ENCODE measurements at regions not wholly inside any gene's neighbourhood (a gene's known extent, or its start where the extent isn't known, plus 50 kb on each side); places are given as distances from the start of the nearest gene placed in this dataset.

DNA sequence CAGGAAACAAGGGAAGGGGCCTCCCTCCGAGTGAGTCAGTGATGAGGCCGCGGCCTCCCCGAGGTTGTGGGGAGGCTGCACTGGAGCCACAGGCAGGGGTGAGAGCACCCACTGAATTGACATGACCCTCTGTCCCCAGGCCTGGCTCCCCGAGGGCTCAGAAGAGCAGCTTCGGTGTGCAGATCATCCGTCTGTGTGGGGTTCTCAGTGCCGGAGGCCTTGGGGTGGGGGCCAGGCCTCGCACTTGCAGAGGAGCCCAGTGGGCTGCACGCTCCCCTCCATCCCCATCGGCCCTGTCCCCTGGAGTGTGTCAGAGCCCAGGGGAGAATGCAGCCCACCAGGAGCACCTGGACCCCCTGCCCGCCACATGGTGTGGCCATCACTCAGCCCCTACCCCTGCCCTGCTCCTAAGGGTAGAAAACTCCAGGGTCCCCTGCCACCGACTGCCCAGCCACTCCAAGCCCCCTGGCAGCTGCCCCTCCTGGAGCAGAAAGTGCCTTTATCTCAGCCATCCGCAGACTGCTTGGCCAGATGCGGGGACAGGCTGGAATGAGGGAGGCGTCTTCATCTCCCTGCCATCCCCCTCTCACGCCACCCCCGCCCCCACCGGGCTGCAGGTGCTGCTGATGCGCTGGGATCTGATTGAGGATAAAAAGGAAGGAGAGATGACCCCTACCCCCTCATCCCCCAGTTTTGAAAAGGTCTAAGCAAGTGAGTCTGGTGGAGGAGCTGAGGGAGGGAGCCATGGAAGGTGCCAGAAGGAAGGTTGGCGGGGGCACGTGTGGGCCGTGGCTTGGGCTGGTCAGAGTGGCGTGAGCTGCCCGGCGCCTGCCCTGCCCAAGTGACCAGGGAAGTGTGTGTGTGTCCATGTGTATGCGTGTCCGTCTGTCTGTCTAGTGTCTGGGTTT is 358.3 kb downstream of the SEC14L1 start:
- H3K4me3 ChIP-seq = no peak overlapping the region
- intact Hi-C loops (cut with DNase I) = loop anchor here in 3 of 10 donors (5.0 to 10.0 kb wide), 3 partner anchors 72 to 424 kb away; no protein-coding TSS in a partner anchor
- peaks cover 0 to 74% (median 0%) of the 10 kb centered on the region in 9 donors for H3K36me3 ChIP-seq
- peaks cover 0 to 13% (median 8%) of the 10 kb centered on the region in 9 donors for H3K4me1 ChIP-seq
- H3K27ac ChIP-seq = no peak overlapping the region
- WGBS, 2 donors = 93 to 94% methylated on average over 28 of the region's 28 CpGs
- ATAC-seq = no peak
- TF ChIP-seq, protein P1, sequence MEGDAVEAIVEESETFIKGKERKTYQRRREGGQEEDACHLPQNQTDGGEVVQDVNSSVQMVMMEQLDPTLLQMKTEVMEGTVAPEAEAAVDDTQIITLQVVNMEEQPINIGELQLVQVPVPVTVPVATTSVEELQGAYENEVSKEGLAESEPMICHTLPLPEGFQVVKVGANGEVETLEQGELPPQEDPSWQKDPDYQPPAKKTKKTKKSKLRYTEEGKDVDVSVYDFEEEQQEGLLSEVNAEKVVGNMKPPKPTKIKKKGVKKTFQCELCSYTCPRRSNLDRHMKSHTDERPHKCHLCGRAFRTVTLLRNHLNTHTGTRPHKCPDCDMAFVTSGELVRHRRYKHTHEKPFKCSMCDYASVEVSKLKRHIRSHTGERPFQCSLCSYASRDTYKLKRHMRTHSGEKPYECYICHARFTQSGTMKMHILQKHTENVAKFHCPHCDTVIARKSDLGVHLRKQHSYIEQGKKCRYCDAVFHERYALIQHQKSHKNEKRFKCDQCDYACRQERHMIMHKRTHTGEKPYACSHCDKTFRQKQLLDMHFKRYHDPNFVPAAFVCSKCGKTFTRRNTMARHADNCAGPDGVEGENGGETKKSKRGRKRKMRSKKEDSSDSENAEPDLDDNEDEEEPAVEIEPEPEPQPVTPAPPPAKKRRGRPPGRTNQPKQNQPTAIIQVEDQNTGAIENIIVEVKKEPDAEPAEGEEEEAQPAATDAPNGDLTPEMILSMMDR (IDR thresholded peaks at IDR 0.05) = no peak
- no peaks in the 10 kb centered on the region for H3K27me3 ChIP-seq
- H3K9me3 ChIP-seq = no peaks in the 10 kb centered on the region
- no peak for DNase-seq

DNA sequence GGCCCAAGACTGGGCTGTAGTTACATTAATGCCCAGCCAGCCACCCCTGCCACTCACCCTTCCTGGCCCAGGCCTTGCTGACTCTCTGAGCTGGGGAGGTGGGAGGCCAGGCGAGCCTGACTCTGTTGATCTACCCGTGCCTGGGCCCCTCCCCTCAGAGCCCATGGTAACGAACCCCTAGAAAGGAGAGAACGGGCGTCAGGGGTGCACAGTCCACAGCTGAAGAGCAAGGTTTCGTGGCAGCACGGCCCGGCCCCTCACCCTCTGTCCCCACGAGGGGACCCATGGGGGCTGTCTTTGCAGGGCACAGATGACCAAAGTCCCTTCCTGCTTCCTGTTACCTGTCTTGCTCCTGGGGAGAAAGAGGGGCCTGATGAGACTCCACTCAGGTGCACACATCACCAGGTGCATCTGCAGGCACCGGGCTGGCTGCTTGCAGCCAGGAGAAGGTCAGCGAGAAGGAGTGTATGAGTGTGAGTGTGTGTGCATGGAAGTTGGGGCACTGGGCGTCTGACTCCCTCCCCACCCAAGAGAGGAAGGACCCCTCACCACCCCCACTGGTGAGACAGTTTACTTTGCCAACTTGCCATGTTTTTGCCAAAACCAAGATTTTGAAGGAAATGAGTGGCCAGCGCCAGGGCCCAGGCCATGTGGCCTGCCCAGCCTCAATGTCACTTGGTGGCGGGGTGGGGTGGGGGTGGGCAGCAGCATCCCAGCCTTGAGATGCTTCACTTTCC is 359.1 kb downstream of the SEC14L1 start:
- DNase-seq = no peak
- WGBS, 2 donors = 92 to 93% methylated on average over 14 of the region's 14 CpGs
- TF ChIP-seq, protein P1 (IDR thresholded peaks at IDR 0.05) = no peak
- Histone ChIP-seq H3K27me3 (no peaks in the 10 kb centered on the region), H3K36me3 (peaks cover 0 to 66% (median 0%) of the 10 kb centered on the region in 9 donors), H3K9me3 (no peaks in the 10 kb centered on the region), H3K4me3 (no peak overlapping the region), H3K27ac (no peak overlapping the region), H3K4me1 (peaks cover 0 to 9% (median under 1%) of the 10 kb centered on the region in 9 donors)
- no peak for ATAC-seq
- intact Hi-C loops (cut with DNase I) = loop anchor here in 3 of 10 donors (5.0 to 10.0 kb wide), 3 partner anchors 73 to 425 kb away; no protein-coding TSS in a partner anchor

DNA sequence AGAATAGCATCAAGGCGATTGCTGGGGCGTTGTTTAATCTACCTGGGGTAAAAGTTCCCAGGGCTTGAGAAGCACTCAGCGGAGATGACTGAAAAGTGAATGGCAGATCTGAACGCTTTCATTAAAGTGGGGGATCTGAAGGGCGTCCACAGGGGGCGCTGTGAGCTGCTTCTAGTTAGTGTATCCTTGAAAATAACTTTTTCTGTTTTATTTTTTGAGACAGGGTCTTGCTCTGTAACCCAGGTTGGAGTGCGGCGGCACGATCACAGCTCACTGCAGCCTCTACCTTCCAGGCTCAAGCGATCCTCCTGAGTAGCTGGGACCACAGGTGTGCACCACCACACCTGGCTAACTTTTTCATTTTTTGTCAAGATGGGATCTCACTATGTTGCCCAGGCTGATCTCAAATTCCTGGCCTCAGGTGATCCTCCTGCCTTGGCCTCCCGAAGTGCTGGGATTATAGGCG is 360.4 kb downstream of the SEC14L1 start:
- Histone ChIP-seq H3K9me3 (no peaks in the 10 kb centered on the region), H3K4me3 (no peak overlapping the region), H3K36me3 (peaks cover 0 to 56% (median 0%) of the 10 kb centered on the region in 9 donors), H3K27ac (no peak overlapping the region), H3K4me1 (peaks cover 0 to 8% (median 0%) of the 10 kb centered on the region in 9 donors), H3K27me3 (no peaks in the 10 kb centered on the region)
- TF ChIP-seq, protein P1 (IDR thresholded peaks at IDR 0.05) = peak in 6 of 9 donors; percentile 23 to 61 (median 46)
- ATAC-seq (no peak), DNase-seq (no peak)
- intact Hi-C loops (cut with DNase I) = no loop called here
- WGBS, 2 donors = 91 to 93% methylated on average over 12 of the region's 12 CpGs
